DMS153 (cell line): ENCODE measurements at regions not wholly inside any gene's neighbourhood (a gene's known extent, or its start where the extent isn't known, plus 50 kb on each side); places are given as distances from the start of the nearest gene placed in this dataset.
"Not testable (repeated sequence)": the region's sequence is repeated elsewhere in the genome, so short reads cannot be mapped to it uniquely, and the experiment has no call there.

Experiments
- DNase-seq: peaks from one replicate; lab custom pipeline; 2025; lab: John Stamatoyannopoulos, UW

DNA sequence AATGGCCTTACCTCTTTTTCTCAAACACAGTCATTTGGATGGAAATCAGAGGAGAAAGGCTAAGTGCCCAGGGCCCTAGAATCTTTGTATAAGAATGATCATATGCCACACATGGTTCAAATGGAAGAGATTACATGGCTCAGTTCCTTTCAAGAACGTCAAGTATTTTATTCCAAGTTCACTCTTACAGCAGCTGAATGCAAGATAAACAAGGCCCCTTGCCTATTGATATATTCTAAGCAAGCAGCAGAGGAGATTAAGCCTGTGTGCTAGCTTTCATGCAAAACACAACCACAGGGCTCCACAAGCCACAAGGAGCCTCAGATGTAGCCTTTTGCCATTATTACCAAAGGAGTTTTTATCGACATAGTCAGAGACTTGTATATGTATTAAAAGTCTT is 55.3 kb upstream of the SLCO6A1 start:
- no peak for DNase-seq

- no peak for DNase-seq
Measured at GRCh38 chr5:102554728-102555127, 55.9 kb upstream of the SLCO6A1 start.

GRCh38 chr5:102561894-102562760 is 63.3 kb upstream of the SLCO6A1 start:
- DNase-seq, result no peak

GRCh38 chr5:102570747-102571146 is 71.9 kb upstream of the SLCO6A1 start:
- DNase-seq, result no peak

GRCh38 chr5:102578362-102578761 is 79.6 kb upstream of the SLCO6A1 start:
- no peak for DNase-seq

DNA sequence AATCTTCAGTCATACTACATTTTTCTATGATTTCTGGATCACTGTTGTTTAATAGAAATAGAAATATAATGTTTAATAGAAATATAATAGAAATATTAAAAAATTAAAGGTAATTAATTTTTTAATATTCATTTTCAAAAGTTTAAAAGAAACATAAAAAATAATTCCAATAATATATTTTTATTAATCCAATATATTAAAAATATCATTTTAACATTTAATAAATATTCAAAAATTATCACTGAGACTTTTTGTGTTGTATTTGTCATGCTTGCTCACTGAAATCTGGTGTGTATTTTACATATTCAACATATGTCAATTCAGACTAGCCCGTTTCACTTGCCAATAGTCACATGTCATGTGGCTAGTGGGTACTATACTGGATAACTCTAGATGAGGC is 80.6 kb upstream of the SLCO6A1 start:
- no peak for DNase-seq

DNA sequence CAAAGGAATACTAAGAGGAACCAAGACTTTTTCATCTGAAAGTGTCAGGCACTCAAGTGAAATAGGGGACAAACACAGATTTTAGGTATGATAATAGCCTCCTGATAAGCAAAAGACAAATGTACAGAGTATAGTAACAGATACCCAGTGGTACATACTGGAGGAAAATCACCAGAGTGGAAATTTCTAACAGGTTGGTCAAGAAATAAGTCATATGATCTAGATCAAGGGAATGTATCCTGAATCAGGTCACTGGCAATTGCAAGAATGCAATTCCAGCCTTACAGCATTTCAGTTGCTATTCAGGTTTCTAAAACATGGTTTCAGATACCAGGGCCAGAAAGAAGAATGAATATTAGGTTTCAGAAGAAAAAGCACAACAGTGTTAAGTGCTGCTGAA is 82.2 kb upstream of the SLCO6A1 start:
- no peak for DNase-seq

DNA sequence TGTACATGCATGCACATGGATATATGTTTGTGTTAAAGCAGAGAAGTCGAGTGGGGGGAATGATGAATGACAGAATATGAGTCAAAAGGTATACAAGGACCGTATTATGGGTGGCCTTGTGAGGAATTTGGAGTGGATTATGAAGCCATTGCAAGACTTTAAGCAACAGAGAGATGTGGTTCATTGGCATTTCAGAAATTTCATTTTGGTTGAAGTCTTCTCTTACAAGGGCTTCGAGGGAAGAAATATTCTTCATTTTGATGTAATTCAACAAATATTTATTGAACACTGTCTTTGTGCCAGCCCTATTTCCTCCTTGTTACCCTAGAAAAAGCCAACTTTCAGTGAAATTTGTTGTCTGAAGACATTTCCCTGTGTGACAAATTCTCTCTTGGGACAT is 83.9 kb upstream of the SLCO6A1 start:
- no peak for DNase-seq

DNA sequence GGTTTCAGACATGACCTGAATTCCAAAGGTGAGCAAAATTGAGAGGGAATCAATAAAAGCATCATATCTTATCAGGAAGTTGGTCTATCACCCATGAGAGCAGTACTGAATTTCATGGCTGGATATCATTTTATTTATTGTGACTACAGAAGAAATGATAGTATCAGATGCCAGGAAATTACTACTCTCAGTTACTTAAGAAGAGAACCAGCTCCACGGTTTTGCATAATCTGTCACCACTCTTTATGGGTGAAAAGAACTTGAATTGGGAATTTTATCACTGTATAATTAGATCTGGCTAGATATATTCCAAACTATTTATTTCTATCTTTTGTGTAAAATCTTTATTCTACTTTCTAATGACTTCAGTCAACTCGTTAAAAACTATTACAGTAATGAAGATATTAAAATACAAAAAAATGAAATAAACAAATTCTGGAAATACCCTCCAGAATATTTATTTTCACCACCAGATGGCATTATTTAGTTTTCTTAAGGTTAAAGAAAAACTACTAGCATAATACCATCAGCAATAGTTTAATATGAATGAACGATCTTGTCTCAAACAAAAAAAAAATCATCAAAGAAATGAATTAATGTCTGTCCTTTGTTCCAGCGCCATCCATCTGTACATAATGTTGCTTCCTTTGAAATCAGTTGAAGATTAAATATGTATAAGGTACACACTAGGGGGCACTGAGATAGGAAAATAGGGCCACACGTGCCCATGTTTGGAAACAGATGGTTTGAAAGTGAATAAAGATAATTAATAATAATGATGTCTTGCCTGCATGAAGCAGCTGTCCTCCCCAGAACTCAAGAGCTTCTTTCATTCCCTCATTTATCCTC is 84.7 kb upstream of the SLCO6A1 start:
- DNase-seq, result peak; percentile 11

- DNase-seq, result no peak
Measured at GRCh38 chr5:102589661-102590060, 90.9 kb upstream of the SLCO6A1 start.

DNA sequence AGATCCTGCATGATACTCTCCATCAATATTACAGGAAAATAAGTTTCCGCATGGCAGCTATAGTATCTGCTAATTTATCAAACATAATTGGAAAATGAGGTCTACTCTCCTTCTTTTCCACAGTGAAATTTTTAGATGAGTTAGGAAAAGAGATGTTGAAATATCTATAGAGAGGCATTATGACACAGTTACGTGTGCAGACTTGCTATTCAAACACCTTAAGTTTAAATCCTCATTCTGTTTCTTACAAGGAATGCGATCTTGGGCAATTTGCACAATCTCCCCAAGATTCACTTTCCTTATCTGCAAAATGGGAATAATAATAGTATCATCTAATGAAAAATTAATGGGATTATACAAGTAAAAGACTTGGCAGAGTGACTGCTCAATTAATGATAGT is 91.7 kb upstream of the SLCO6A1 start:
- DNase-seq, result no peak

DNA sequence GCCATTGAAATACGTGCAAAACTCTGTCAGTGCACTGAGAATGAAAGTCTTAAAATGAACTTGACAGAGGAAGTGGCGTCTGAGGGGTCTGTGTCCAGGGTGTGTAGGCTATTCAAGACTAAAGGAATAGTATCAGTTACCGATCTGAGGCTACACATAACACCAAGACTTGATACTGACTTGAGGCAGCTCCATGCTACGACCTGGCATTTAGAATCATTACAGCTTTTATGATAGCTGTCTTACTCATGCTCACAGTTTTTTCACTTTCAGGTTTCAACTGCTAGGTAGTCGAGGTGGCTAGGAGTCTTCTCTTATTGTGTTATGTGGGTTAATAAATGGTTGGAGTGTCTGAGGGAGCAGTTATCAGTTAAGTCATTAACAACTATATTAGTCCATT is 92.8 kb upstream of the SLCO6A1 start:
- DNase-seq, result no peak

DNA sequence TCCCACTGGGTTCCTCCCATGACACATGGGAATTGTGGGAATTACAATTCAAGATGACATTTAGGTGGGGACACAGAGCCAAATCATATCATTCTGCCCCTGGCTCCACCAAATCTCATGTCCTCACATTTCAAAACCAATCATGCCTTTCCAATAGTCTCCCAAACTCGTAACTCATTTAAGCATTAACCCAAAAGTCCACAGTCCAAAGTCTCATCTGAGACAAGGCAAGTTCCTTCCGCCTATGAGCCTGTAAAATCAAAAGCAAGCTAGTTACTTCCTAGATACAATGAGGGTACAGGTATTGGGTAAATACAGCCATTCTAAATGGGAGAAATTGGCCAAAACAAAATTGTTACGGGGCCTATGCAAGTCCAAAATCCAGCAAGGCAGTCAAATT is 93.8 kb upstream of the SLCO6A1 start:
- not testable (repeated sequence) for DNase-seq

GRCh38 chr5:102594192-102594591 is 95.4 kb upstream of the SLCO6A1 start:
- DNase-seq, result no peak

DNA sequence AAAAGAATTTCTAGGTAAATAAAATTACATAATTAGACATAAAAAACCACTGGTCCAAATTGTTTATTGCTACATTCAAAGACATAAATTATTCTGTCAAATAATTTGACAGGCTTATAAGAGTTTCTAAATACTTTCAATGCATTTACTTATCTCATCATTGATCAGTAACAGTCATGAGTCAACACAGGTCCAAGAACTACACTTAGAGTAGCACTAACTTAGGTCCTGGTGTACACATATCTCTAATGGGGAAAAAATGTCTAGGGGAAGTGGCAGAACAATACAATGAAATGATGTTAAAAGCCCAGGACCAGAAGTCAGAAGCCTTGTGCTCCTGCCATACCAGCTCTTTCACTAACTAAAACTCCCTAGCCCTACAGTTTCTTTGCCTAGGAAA is 96.5 kb upstream of the SLCO6A1 start:
- DNase-seq, result no peak

DNA sequence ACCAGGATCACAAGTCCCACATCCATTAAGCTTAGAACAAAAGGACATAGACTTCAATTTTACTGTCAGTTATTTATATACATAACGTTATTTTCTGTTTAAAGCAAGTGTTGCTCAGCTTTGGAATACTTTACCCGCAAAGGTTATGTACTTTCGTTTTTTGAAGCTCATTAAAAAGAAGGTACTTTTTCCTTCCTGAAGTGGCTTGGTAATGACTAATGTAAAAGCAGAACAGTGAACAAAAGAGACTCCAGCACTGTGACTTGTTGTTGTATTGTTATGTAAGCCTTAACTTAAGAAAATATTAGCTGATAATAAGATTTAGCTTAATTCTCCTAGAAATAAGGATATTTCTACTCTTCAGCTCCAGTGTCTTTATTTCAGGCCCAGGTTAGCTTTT is 97.3 kb upstream of the SLCO6A1 start:
- no peak for DNase-seq

- DNase-seq, result no peak
Measured at GRCh38 chr5:102596951-102597350, 98.2 kb upstream of the SLCO6A1 start.

- DNase-seq, result no peak
Measured at GRCh38 chr5:102599289-102599688, 100.5 kb upstream of the SLCO6A1 start.

DNA sequence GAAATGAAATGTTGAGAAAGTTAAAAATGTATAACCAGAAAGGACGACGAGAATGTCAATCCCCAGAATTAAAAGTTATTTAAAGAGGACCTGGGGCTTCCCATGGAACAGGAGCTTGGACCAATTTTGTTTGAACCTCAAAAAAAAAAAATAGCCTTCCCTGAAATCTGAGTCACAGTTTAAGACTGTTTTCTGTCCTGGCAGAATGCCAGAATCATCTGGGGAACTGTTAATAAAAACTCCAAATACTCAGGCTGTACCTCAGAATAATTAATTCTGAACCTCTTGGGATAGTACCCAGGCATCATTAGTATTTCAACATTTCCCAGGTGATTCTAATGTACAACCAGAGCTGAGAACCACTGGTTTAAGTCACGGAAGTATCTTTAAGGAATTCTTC is 102.2 kb upstream of the SLCO6A1 start:
- no peak for DNase-seq

DNA sequence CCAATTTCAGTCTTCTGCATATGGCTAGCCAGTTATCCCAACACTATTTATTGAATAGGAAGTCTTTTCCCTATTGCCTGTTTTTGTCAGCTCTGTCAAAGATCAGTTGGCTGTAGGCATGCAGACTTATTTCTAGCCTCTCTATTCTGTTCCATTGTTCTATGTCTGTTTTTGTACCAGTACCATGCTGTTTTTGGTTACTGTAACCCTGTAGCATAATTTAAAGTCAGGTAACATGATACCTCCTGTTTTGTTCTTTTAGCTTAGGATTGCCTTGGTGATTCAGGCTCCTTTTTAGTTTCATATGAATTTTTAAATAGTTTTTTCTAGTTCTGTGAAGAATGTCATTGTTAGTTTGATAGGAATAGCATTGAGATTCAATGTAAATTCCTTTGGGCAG is 104.9 kb upstream of the SLCO6A1 start:
- DNase-seq, result no peak

- no peak for DNase-seq
Measured at GRCh38 chr5:102608414-102608813, 109.6 kb upstream of the SLCO6A1 start.

GRCh38 chr5:102611312-102611711 is 112.5 kb upstream of the SLCO6A1 start:
- DNase-seq, result no peak

DNA sequence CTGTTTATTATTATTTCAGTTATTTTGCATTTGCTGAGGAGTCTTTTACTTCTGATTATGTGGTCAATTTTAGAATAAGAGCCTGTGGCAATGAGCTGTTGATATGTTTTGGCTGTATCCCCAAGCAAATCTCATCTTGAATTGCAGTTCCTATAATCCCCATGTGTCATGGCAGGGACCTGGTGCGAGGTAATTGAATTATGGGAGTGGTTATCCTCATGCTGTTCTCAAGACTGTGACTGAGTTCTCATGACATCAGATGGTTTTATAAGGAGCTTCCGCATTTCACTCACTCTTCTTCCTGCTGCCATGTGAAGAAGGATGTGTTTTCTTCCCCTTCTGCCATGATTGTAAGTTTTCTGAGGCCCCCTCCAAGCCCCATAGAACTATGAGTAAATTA is 114.9 kb upstream of the SLCO6A1 start:
- no peak for DNase-seq
